ENCODE measurements at regions not wholly inside any gene's neighbourhood (a gene's known extent, or its start where the extent isn't known, plus 50 kb on each side); places are given as distances from the start of the nearest gene placed in this dataset.
A peak's percentile ranks its signal among the peaks of the same experiment; 100 is the strongest.

DNA sequence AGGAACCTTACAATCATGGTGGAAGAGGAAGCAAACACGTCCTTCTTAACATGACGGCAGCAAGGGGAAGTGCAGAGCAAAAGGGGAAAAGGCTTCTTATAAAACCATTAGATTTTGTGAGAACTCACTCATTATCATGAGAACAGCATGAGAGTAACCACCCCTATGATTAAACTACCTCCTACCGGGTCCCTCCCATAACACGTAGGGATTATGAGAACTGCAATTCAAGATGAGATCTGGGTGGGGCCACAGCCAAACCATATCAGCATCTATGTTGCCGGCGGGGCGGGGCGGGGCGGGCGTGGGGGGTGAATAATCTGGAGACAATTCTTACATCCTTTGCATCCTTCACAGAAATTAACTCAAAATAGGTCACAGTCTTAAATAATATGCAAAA, 58.8 kb upstream of the GFPT2 start:
- TF ChIP-seq FOXM1 (IDR thresholded peaks at IDR 0.05; ENCODE audit: borderline replicate concordance, low read depth) (no peak), ZBTB7A (IDR thresholded peaks at IDR 0.05; ENCODE audit: low read depth) (no peak), CEBPB (IDR thresholded peaks at IDR 0.05) (no peak), CREB1 (IDR thresholded peaks at IDR 0.05; ENCODE audit: low read depth) (no peak), TAF1 (IDR thresholded peaks at IDR 0.05; ENCODE audit: low read depth) (no peak), TEAD4 (IDR thresholded peaks at IDR 0.05) (no peak), EP300 (IDR thresholded peaks at IDR 0.05; ENCODE audit: borderline replicate concordance) (no peak), NFIC (IDR thresholded peaks at IDR 0.05) (no peak), YY1 (IDR thresholded peaks at IDR 0.05; ENCODE audit: low read depth) (no peak), RAD21 (IDR thresholded peaks at IDR 0.05; ENCODE audit: low read depth) (no peak), EGR1 (IDR thresholded peaks at IDR 0.05) (no peak), TCF12 (IDR thresholded peaks at IDR 0.05; ENCODE audit: low read depth) (no peak)
- TF ChIP-seq, protein P1, sequence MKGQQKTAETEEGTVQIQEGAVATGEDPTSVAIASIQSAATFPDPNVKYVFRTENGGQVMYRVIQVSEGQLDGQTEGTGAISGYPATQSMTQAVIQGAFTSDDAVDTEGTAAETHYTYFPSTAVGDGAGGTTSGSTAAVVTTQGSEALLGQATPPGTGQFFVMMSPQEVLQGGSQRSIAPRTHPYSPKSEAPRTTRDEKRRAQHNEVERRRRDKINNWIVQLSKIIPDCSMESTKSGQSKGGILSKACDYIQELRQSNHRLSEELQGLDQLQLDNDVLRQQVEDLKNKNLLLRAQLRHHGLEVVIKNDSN (IDR thresholded peaks at IDR 0.05) = no peak
- TF ChIP-seq, protein P2, sequence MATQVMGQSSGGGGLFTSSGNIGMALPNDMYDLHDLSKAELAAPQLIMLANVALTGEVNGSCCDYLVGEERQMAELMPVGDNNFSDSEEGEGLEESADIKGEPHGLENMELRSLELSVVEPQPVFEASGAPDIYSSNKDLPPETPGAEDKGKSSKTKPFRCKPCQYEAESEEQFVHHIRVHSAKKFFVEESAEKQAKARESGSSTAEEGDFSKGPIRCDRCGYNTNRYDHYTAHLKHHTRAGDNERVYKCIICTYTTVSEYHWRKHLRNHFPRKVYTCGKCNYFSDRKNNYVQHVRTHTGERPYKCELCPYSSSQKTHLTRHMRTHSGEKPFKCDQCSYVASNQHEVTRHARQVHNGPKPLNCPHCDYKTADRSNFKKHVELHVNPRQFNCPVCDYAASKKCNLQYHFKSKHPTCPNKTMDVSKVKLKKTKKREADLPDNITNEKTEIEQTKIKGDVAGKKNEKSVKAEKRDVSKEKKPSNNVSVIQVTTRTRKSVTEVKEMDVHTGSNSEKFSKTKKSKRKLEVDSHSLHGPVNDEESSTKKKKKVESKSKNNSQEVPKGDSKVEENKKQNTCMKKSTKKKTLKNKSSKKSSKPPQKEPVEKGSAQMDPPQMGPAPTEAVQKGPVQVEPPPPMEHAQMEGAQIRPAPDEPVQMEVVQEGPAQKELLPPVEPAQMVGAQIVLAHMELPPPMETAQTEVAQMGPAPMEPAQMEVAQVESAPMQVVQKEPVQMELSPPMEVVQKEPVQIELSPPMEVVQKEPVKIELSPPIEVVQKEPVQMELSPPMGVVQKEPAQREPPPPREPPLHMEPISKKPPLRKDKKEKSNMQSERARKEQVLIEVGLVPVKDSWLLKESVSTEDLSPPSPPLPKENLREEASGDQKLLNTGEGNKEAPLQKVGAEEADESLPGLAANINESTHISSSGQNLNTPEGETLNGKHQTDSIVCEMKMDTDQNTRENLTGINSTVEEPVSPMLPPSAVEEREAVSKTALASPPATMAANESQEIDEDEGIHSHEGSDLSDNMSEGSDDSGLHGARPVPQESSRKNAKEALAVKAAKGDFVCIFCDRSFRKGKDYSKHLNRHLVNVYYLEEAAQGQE (IDR thresholded peaks at IDR 0.05; ENCODE audit: low read depth) = no peak
- TF ChIP-seq, protein P3, sequence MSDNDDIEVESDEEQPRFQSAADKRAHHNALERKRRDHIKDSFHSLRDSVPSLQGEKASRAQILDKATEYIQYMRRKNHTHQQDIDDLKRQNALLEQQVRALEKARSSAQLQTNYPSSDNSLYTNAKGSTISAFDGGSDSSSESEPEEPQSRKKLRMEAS (IDR thresholded peaks at IDR 0.05) = no peak

DNA sequence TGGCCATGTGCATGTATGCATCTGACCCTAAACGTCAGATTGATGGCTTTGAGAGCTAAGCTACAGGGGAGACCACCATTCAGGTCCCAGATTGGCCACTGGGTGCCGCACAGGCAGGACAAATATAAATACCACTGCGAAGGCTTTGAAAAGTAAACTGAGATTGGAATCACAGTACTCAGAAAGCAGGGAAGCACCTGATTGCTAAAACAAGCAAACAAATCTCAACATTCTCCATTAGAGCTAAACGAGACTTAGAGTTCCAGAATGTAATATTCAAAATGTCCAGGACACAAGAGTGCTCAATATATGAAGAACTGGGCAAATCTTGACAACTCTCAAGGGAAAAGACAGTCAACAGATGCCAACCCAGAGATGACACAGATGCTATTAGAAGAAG, 61.0 kb upstream of the GFPT2 start:
- no peak for TF ChIP-seq CREB1 (IDR thresholded peaks at IDR 0.05; ENCODE audit: low read depth)
- TF ChIP-seq TCF12 (IDR thresholded peaks at IDR 0.05; ENCODE audit: low read depth) = no peak
- TF ChIP-seq, protein P3 (IDR thresholded peaks at IDR 0.05) = no peak
- TF ChIP-seq CEBPB (IDR thresholded peaks at IDR 0.05) = no peak
- TF ChIP-seq TAF1 (IDR thresholded peaks at IDR 0.05; ENCODE audit: low read depth) = no peak
- no peak for TF ChIP-seq TEAD4 (IDR thresholded peaks at IDR 0.05)
- TF ChIP-seq EP300 (IDR thresholded peaks at IDR 0.05; ENCODE audit: borderline replicate concordance) = no peak
- no peak for TF ChIP-seq ZBTB7A (IDR thresholded peaks at IDR 0.05; ENCODE audit: low read depth)
- TF ChIP-seq EGR1 (IDR thresholded peaks at IDR 0.05) = no peak
- TF ChIP-seq FOXM1 (IDR thresholded peaks at IDR 0.05; ENCODE audit: borderline replicate concordance, low read depth) = no peak
- TF ChIP-seq, protein P1 (IDR thresholded peaks at IDR 0.05) = no peak
- TF ChIP-seq, protein P2 (IDR thresholded peaks at IDR 0.05; ENCODE audit: low read depth) = no peak
- no peak for TF ChIP-seq RAD21 (IDR thresholded peaks at IDR 0.05; ENCODE audit: low read depth)
- no peak for TF ChIP-seq YY1 (IDR thresholded peaks at IDR 0.05; ENCODE audit: low read depth)
- TF ChIP-seq NFIC (IDR thresholded peaks at IDR 0.05) = no peak

DNA sequence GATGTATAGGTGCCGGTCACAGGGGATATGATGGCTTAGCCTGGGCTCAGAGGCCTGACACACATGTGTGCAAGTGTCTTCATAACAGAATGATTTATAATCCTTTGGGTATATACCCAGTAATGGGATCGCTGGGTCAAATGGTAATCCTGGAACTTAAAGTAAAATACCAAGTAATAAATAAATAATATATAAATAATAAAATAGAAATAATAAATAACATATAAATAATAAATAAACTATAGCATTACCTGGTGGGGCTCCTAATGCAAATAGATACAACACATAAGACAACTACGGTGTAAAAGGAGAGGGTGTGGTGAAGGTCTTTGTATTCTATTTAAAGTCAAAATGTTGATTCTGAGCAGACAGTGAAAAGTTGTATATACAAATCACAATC, 68.5 kb upstream of the GFPT2 start:
- TF ChIP-seq, protein P2 (IDR thresholded peaks at IDR 0.05; ENCODE audit: low read depth) = no peak
- TF ChIP-seq NFIC (IDR thresholded peaks at IDR 0.05) = no peak
- TF ChIP-seq, protein P3 (IDR thresholded peaks at IDR 0.05) = no peak
- no peak for TF ChIP-seq EGR1 (IDR thresholded peaks at IDR 0.05)
- no peak for TF ChIP-seq FOXM1 (IDR thresholded peaks at IDR 0.05; ENCODE audit: borderline replicate concordance, low read depth)
- TF ChIP-seq ZBTB7A (IDR thresholded peaks at IDR 0.05; ENCODE audit: low read depth) = no peak
- TF ChIP-seq CREB1 (IDR thresholded peaks at IDR 0.05; ENCODE audit: low read depth) = no peak

DNA sequence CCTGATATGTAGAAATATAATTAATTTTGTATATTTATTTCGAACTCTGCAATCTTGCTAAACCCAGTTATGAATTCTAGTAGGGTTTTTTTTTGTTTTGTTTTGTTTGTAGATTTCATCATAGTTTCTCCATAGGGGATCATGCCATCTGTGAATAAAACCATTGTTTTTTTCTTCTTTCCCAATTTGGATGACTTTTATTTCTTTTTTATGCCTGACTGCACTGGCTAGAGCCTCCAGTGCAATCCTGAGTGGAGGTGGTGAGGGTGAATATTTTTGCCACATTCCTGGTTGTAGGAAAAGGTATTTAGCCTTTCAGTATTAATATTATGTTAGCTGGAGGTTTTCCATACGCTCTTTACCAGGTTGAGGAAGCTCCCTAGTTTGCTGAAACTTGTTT, 70.0 kb upstream of the GFPT2 start:
- TF ChIP-seq, protein P2 (IDR thresholded peaks at IDR 0.05; ENCODE audit: low read depth) = no peak
- TF ChIP-seq TAF1 (IDR thresholded peaks at IDR 0.05; ENCODE audit: low read depth) (no peak), CEBPB (IDR thresholded peaks at IDR 0.05) (peak; percentile 90), RAD21 (IDR thresholded peaks at IDR 0.05; ENCODE audit: low read depth) (no peak), EGR1 (IDR thresholded peaks at IDR 0.05) (no peak), FOXM1 (IDR thresholded peaks at IDR 0.05; ENCODE audit: borderline replicate concordance, low read depth) (no peak), CREB1 (IDR thresholded peaks at IDR 0.05; ENCODE audit: low read depth) (no peak), TCF12 (IDR thresholded peaks at IDR 0.05; ENCODE audit: low read depth) (no peak), NFIC (IDR thresholded peaks at IDR 0.05) (0 out of 2 replicates have a peak, but pooled peaks have one; percentile 20), ZBTB7A (IDR thresholded peaks at IDR 0.05; ENCODE audit: low read depth) (no peak), TEAD4 (IDR thresholded peaks at IDR 0.05) (peak; percentile 57; the same call in 1 of the 2 replicates), YY1 (IDR thresholded peaks at IDR 0.05; ENCODE audit: low read depth) (no peak), EP300 (IDR thresholded peaks at IDR 0.05; ENCODE audit: borderline replicate concordance) (no peak)
- TF ChIP-seq, protein P3 (IDR thresholded peaks at IDR 0.05) = no peak
- TF ChIP-seq, protein P1 (IDR thresholded peaks at IDR 0.05) = no peak
